AG09319 (cell line): ENCODE measurements at regions not wholly inside any gene's neighbourhood (a gene's known extent, or its start where the extent isn't known, plus 50 kb on each side); places are given as distances from the start of the nearest gene placed in this dataset.

Experiments used
- DNase-seq: peaks from one replicate; pipeline ENCODE4 v3.0.0-alpha.2; 2010; ENCODE audit warnings: low read depth; ENCODE audit errors: extremely low read depth
- TF ChIP-seq, protein P1 (sequence below): IDR thresholded peaks from 2 replicates; pipeline ENCODE4 v1.5.1; 2011; ENCODE audit warnings: low read depth, mild to moderate bottlenecking, inconsistent platforms, low read length, moderate library complexity

- TF ChIP-seq, protein P1, sequence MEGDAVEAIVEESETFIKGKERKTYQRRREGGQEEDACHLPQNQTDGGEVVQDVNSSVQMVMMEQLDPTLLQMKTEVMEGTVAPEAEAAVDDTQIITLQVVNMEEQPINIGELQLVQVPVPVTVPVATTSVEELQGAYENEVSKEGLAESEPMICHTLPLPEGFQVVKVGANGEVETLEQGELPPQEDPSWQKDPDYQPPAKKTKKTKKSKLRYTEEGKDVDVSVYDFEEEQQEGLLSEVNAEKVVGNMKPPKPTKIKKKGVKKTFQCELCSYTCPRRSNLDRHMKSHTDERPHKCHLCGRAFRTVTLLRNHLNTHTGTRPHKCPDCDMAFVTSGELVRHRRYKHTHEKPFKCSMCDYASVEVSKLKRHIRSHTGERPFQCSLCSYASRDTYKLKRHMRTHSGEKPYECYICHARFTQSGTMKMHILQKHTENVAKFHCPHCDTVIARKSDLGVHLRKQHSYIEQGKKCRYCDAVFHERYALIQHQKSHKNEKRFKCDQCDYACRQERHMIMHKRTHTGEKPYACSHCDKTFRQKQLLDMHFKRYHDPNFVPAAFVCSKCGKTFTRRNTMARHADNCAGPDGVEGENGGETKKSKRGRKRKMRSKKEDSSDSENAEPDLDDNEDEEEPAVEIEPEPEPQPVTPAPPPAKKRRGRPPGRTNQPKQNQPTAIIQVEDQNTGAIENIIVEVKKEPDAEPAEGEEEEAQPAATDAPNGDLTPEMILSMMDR = no peak
- no peak for DNase-seq
Observed at GRCh38 chr6:139625998-139626975, 251.8 kb upstream of the CITED2 start.

- no peak for DNase-seq
- TF ChIP-seq, protein P1 = no peak
Observed at GRCh38 chr6:139625081-139625939, 250.9 kb upstream of the CITED2 start.

- DNase-seq = no peak
- TF ChIP-seq, protein P1 = no peak
Observed at GRCh38 chr6:139623372-139623771, 248.9 kb upstream of the CITED2 start.

DNA sequence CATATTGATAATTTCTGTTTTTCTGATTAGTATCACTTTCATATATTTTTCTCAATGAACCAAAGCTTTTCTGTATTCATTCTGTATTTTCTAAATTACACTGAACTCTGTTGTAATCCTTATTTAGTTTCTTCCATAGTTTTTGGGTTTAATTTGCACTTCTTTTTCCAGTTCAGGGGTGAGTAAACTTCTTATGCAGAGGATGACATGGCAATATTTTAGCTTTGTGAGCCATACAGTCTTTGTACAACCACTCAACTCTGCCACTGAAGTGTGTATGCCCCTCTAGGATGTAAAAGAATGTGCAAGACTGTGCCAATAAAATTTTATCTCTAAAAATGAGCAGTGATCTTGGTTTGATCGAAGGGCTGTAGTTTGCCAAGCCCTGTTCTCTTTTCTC is 239.0 kb upstream of the CITED2 start:
- TF ChIP-seq, protein P1 = no peak
- no peak for DNase-seq

- DNase-seq = no peak
- TF ChIP-seq, protein P1 = no peak
Observed at GRCh38 chr6:139612135-139612465, 237.7 kb upstream of the CITED2 start.

GRCh38 chr6:139611327-139612134 is 237.1 kb upstream of the CITED2 start:
- TF ChIP-seq, protein P1 = no peak
- no peak for DNase-seq
